HT-29 (cell line): ENCODE measurements at regions not wholly inside any gene's neighbourhood (a gene's known extent, or its start where the extent isn't known, plus 50 kb on each side); places are given as distances from the start of the nearest gene placed in this dataset. TPM values are rescaled to one million over a fixed set of nuclear protein-coding genes. Genes with fewer than 3 reads are reported as not detected.

Experiments used
- DNase-seq: peaks from one replicate; pipeline ENCODE4 v3.0.0-alpha.2; 2015; ENCODE audit warnings: low spot score
- small RNA-seq: library from RNA; depleted of rRNA; stranded (forward); fragments of <200 nt; gene quantifications from one replicate; pipeline ENCODE3, GENCODE V24; 2014

GRCh38 chr9:106800701-106801270 is 62.2 kb upstream of the ZNF462 start:
- no peak for DNase-seq

DNA sequence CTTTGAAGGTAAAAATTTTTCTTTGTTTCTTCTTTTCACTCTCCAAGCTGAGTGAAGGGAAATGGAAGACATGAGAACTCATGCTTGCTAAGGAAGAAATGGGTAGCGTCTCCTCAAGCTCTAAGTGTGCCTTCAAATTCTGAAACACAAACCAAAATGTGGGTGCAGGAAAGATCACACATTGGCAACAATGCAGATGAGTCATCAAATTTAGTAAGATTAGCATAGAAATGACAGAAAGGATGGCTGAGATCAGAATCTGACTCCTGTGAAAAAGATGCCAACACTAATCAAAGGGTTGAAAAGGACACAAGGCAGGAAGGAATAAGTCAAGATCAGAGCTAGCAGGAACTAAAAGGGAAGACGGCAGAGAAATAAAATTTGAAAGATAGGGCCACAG is 61.1 kb upstream of the ZNF462 start:
- DNase-seq, result no peak

Small RNAs in the stretch of these regions (small RNA-seq; reads per million reads assigned to genes)
- not detected for gene MIR8081
